ENCODE measurements at regions not wholly inside any gene's neighbourhood (a gene's known extent, or its start where the extent isn't known, plus 50 kb on each side); places are given as distances from the start of the nearest gene placed in this dataset.

DNA sequence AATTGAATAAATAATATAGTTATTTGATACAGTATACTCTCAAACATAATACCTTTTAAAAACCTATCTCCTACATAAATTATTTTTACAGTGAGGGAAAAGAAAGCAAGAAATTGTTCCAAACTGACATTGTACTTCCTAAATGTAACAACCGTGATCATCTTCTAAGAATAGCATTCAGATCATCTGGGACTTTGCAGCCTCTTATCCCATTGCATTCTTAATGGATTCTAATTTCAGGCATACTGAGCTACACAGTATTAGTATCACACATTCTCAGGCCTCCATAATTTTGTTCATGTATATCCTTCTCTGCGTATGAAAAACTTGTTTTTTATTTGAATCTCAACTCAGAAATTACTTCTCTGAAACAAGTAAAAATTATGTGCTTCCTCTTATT lies 1134.7 kb upstream of the CDH2 start:
- H2AFZ ChIP-seq (ENCODE audit: control insufficient read depth, low read depth, low read length), result no peak overlapping the region
- DNase-seq (ENCODE audit: low read depth, low spot score) (no peak), FAIRE-seq (no peak), ATAC-seq (no peak)
- H3K9me3 ChIP-seq (replicated peaks; ENCODE audit: control insufficient read depth, insufficient read depth, low read length), result no peaks in the 10 kb centered on the region
- POLR2A ChIA-PET, result no interaction called here
- RAD21 ChIA-PET (ENCODE audit: unreplicated experiment), result no interaction called here
- CTCF ChIA-PET, result interaction anchor here (0.8 kb wide), 1 partner anchor 22 kb away, joined by 4 read pairs; no protein-coding TSS in a partner anchor
- WGBS (ENCODE audit: insufficient coverage, insufficient replicate concordance, low lambda C conversion rate, missing lambda C conversion rate), result 14% methylated on average over 2 of the region's 2 CpGs
- no peak overlapping the region for H3K4me3 ChIP-seq
- H3K79me2 ChIP-seq (ENCODE audit: control insufficient read depth, insufficient read depth, low read length), result no peaks in the 10 kb centered on the region
- BruUV-seq (replicated peaks), result no TSS peak
- no peaks in the 10 kb centered on the region for H3K27me3 ChIP-seq (replicated peaks in 1 of 2; ENCODE audit: control insufficient read depth in 2 of 2, insufficient read depth in 2 of 2, low read length in 1 of 2)
- H3K4me2 ChIP-seq (ENCODE audit: control insufficient read depth, insufficient read depth), result no peak overlapping the region
- H3K9ac ChIP-seq (ENCODE audit: control insufficient read depth, insufficient read depth, low read length), result no peak overlapping the region
- TF ChIP-seq SREBF1 (IDR thresholded peaks at IDR 0.05; ENCODE audit: low read length) (no peak), YBX1 (IDR thresholded peaks at IDR 0.05) (no peak), EGR1 (IDR thresholded peaks at IDR 0.05; ENCODE audit: borderline replicate concordance in 1 of 2, low read depth in 2 of 2, low read length in 2 of 2) (no peak), SMARCA5 (IDR thresholded peaks at IDR 0.05) (no peak), IKZF1 (conservative IDR thresholded peaks at IDR 0.05) (no peak), ZNF217 (IDR thresholded peaks at IDR 0.05) (no peak), MXI1 (IDR thresholded peaks at IDR 0.05; ENCODE audit: low read depth, low read length) (no peak), ELK1 (IDR thresholded peaks at IDR 0.05; ENCODE audit: low read depth, low read length) (no peak), DPF2 (IDR thresholded peaks at IDR 0.05) (no peak)
- in situ Hi-C loops (cut with MboI) (no loop called here), intact Hi-C loops (cut with micrococcal nuclease; ENCODE audit: unreplicated experiment) (no loop called here)
- no peak overlapping the region for H3K27ac ChIP-seq (ENCODE audit: control insufficient read depth, insufficient read depth)
- H4K20me1 ChIP-seq (ENCODE audit: control insufficient read depth, insufficient read depth), result no peaks in the 10 kb centered on the region
- H3K36me3 ChIP-seq (ENCODE audit: control insufficient read depth in 2 of 2, insufficient read depth in 2 of 2, low read length in 1 of 2), result no peaks in the 10 kb centered on the region
- no peaks in the 10 kb centered on the region for H3K4me1 ChIP-seq (ENCODE audit: control insufficient read depth, insufficient read depth, low read length)
- SMC1A ChIA-PET (ENCODE audit: uncharacterized antibody, unreplicated experiment), result no interaction called here

DNA sequence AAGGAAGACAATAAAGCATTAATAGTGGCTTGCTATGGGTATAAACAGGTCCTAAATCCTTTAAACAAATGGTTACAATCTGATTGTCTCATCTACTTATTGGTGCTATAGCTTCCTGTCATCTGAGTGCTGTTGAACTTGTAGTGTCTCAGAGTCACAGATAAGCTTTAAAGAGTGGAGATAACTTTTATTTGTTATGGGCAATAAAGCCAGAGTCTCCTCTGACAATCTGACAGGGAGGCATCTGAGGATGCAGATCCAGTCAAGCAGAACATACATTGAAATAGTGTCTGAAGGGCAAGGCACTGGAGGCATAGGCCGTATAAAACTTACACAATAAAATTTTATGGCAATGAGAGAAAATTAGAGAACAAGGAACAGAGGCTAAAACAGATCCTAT lies 1132.4 kb upstream of the CDH2 start:
- ChIA-PET POLR2A (no interaction called here), RAD21 (ENCODE audit: unreplicated experiment) (no interaction called here), SMC1A (ENCODE audit: uncharacterized antibody, unreplicated experiment) (no interaction called here), CTCF (no interaction called here)
- Histone ChIP-seq H3K4me3 (no peak overlapping the region), H3K27ac (ENCODE audit: control insufficient read depth, insufficient read depth) (no peak overlapping the region), H3K9ac (ENCODE audit: control insufficient read depth, insufficient read depth, low read length) (no peak overlapping the region), H3K4me1 (ENCODE audit: control insufficient read depth, insufficient read depth, low read length) (no peaks in the 10 kb centered on the region), H3K4me2 (ENCODE audit: control insufficient read depth, insufficient read depth) (no peak overlapping the region), H3K36me3 (ENCODE audit: control insufficient read depth in 2 of 2, insufficient read depth in 2 of 2, low read length in 1 of 2) (no peaks in the 10 kb centered on the region), H3K9me3 (replicated peaks; ENCODE audit: control insufficient read depth, insufficient read depth, low read length) (no peaks in the 10 kb centered on the region), H3K27me3 (replicated peaks in 1 of 2; ENCODE audit: control insufficient read depth in 2 of 2, insufficient read depth in 2 of 2, low read length in 1 of 2) (no peaks in the 10 kb centered on the region), H2AFZ (ENCODE audit: control insufficient read depth, low read depth, low read length) (no peak overlapping the region), H3K79me2 (ENCODE audit: control insufficient read depth, insufficient read depth, low read length) (no peaks in the 10 kb centered on the region), H4K20me1 (ENCODE audit: control insufficient read depth, insufficient read depth) (no peaks in the 10 kb centered on the region)
- 56% methylated on average over 1 of the region's 1 CpG for WGBS (ENCODE audit: insufficient coverage, insufficient replicate concordance, low lambda C conversion rate, missing lambda C conversion rate)
- intact Hi-C loops (cut with micrococcal nuclease; ENCODE audit: unreplicated experiment) (no loop called here), in situ Hi-C loops (cut with MboI) (no loop called here)
- BruUV-seq (replicated peaks), result no TSS peak
- no peak for FAIRE-seq
- no peak for DNase-seq (ENCODE audit: low read depth, low spot score)
- no peak for ATAC-seq
- TF ChIP-seq, protein P1, sequence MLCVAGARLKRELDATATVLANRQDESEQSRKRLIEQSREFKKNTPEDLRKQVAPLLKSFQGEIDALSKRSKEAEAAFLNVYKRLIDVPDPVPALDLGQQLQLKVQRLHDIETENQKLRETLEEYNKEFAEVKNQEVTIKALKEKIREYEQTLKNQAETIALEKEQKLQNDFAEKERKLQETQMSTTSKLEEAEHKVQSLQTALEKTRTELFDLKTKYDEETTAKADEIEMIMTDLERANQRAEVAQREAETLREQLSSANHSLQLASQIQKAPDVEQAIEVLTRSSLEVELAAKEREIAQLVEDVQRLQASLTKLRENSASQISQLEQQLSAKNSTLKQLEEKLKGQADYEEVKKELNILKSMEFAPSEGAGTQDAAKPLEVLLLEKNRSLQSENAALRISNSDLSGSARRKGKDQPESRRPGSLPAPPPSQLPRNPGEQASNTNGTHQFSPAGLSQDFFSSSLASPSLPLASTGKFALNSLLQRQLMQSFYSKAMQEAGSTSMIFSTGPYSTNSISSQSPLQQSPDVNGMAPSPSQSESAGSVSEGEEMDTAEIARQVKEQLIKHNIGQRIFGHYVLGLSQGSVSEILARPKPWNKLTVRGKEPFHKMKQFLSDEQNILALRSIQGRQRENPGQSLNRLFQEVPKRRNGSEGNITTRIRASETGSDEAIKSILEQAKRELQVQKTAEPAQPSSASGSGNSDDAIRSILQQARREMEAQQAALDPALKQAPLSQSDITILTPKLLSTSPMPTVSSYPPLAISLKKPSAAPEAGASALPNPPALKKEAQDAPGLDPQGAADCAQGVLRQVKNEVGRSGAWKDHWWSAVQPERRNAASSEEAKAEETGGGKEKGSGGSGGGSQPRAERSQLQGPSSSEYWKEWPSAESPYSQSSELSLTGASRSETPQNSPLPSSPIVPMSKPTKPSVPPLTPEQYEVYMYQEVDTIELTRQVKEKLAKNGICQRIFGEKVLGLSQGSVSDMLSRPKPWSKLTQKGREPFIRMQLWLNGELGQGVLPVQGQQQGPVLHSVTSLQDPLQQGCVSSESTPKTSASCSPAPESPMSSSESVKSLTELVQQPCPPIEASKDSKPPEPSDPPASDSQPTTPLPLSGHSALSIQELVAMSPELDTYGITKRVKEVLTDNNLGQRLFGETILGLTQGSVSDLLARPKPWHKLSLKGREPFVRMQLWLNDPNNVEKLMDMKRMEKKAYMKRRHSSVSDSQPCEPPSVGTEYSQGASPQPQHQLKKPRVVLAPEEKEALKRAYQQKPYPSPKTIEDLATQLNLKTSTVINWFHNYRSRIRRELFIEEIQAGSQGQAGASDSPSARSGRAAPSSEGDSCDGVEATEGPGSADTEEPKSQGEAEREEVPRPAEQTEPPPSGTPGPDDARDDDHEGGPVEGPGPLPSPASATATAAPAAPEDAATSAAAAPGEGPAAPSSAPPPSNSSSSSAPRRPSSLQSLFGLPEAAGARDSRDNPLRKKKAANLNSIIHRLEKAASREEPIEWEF (IDR thresholded peaks at IDR 0.05; ENCODE audit: insufficient replicate concordance, low read depth, low read length), result no peak
- no peak for TF ChIP-seq IRF3 (IDR thresholded peaks at IDR 0.05)
- TF ChIP-seq RAD51 (IDR thresholded peaks at IDR 0.05), result no peak
- TF ChIP-seq NFIC (IDR thresholded peaks at IDR 0.05; ENCODE audit: low read depth, low read length), result no peak
